Nephron (organoid): ENCODE measurements at regions not wholly inside any gene's neighbourhood (a gene's known extent, or its start where the extent isn't known, plus 50 kb on each side); places are given as distances from the start of the nearest gene placed in this dataset.

Experiments
- H3K27ac Mint-ChIP-seq, 3 experiments: 2 replicates each; pipeline ENCODE4 v1.8.0; 2020; ENCODE audit warnings: mixed read lengths in 3 of 3, mild to moderate bottlenecking in 2 of 3, moderate library complexity in 1 of 3
- H3K27me3 Mint-ChIP-seq: 2 replicates; pipeline ENCODE4 v1.8.0; 2021; ENCODE audit warnings: low read depth, mild to moderate bottlenecking, moderate library complexity, mixed read lengths
- H3K36me3 Mint-ChIP-seq: 2 replicates; pipeline ENCODE4 v1.8.0; 2020; ENCODE audit warnings: low read depth, mixed read lengths
- H3K4me1 Mint-ChIP-seq: 2 replicates; pipeline ENCODE4 v1.8.0; 2020; ENCODE audit warnings: mixed read lengths
- H3K4me3 Mint-ChIP-seq, 3 experiments: 2 replicates each; pipeline ENCODE4 v1.8.0; 2020; ENCODE audit warnings: mild to moderate bottlenecking in 3 of 3, mixed read lengths in 3 of 3, moderate library complexity in 2 of 3
- H3K9me3 Mint-ChIP-seq: 2 replicates; pipeline ENCODE4 v1.8.0; 2020; ENCODE audit warnings: mixed read lengths
- CTCF ChIP-seq, 3 experiments: fragments of 200-600 bp; sonication (generic); IDR thresholded peaks; one replicate each; pipeline ENCODE4 v1.5.0; 2021; ENCODE audit warnings: antibody characterized with exemption in 3 of 3; ENCODE audit not compliant: unreplicated experiment in 3 of 3

DNA sequence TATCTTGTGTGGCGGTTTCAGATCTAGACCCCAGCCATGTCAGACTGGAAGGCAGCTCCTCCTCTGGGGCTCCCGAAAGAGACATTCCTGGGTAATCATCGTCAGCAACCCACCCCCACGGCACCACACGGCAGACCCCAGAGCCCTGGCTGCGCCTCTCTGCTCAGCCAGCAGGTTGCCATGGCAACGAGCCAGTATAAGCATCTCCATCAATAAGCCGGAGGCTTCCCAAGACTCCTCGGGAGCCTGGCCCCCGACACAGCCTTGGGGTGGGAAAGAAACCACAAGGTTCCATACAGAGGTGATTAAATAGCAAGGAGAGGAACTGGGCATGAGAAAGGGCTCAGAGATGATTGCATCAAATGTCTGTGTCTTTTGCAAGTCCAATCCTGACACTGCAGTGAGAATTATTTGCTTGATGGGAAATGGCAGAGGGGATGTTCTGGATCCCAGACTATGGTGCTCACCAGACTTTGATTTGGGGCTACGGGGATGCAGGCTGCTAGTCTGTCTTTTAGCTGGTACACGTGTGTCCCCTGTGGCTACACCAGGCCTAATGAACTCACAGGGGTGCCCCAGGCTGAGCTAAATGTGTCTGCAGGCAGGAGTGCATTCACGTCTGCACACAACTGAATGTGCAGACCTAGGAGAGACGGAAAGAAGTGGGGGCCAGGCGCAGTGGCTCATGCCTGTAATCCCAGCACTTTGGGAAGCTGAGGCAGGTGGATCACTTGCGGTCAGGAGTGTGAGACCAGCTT is 320.5 kb upstream of the TNRC6C start:
- no peaks in the 10 kb centered on the region for H3K9me3 Mint-ChIP-seq
- H3K4me3 Mint-ChIP-seq: no peak overlapping the region
- H3K36me3 Mint-ChIP-seq: no peaks in the 10 kb centered on the region
- no peak for TF ChIP-seq CTCF (IDR thresholded peaks at IDR 0.05; ENCODE audit: unreplicated experiment in 3 of 3)
- H3K27me3 Mint-ChIP-seq: peaks cover 43% of the 10 kb centered on the region
- H3K27ac Mint-ChIP-seq: no peak overlapping the region
- H3K4me1 Mint-ChIP-seq: peaks cover 5% of the 10 kb centered on the region

GRCh38 chr17:77640252-77640651 is 318.3 kb upstream of the TNRC6C start:
- H3K9me3 Mint-ChIP-seq: no peaks in the 10 kb centered on the region
- H3K27ac Mint-ChIP-seq: no peak overlapping the region
- TF ChIP-seq CTCF (IDR thresholded peaks at IDR 0.05; ENCODE audit: unreplicated experiment in 3 of 3): no peak
- no peak overlapping the region for H3K4me3 Mint-ChIP-seq
- peaks cover 41% of the 10 kb centered on the region for H3K27me3 Mint-ChIP-seq
- no peaks in the 10 kb centered on the region for H3K36me3 Mint-ChIP-seq
- peaks cover 5% of the 10 kb centered on the region for H3K4me1 Mint-ChIP-seq

GRCh38 chr17:77640916-77641605 is 317.4 kb upstream of the TNRC6C start:
- Mint-ChIP-seq H3K4me1 (peaks cover 10% of the 10 kb centered on the region), H3K4me3 (no peak overlapping the region), H3K27me3 (peaks cover 39% of the 10 kb centered on the region), H3K27ac (no peak overlapping the region), H3K36me3 (no peaks in the 10 kb centered on the region), H3K9me3 (peaks cover 3% of the 10 kb centered on the region)
- TF ChIP-seq CTCF (IDR thresholded peaks at IDR 0.05; ENCODE audit: unreplicated experiment in 3 of 3): no peak

- no peaks in the 10 kb centered on the region for H3K36me3 Mint-ChIP-seq
- H3K27ac Mint-ChIP-seq: no peak overlapping the region
- H3K9me3 Mint-ChIP-seq: peaks cover 3% of the 10 kb centered on the region
- peaks cover 39% of the 10 kb centered on the region for H3K27me3 Mint-ChIP-seq
- H3K4me1 Mint-ChIP-seq: peaks cover 11% of the 10 kb centered on the region
- H3K4me3 Mint-ChIP-seq: no peak overlapping the region
- no peak for TF ChIP-seq CTCF (IDR thresholded peaks at IDR 0.05; ENCODE audit: unreplicated experiment in 3 of 3)
Observed at GRCh38 chr17:77641718-77642117, 316.8 kb upstream of the TNRC6C start.

- H3K9me3 Mint-ChIP-seq: peaks cover 13% of the 10 kb centered on the region
- no peak overlapping the region for H3K4me3 Mint-ChIP-seq
- peaks cover 20% of the 10 kb centered on the region for H3K27me3 Mint-ChIP-seq
- H3K4me1 Mint-ChIP-seq: peaks cover 6% of the 10 kb centered on the region
- H3K27ac Mint-ChIP-seq: no peak overlapping the region
- H3K36me3 Mint-ChIP-seq: peaks cover 6% of the 10 kb centered on the region
- TF ChIP-seq CTCF (IDR thresholded peaks at IDR 0.05; ENCODE audit: unreplicated experiment in 3 of 3): no peak
Observed at GRCh38 chr17:77644181-77645071, 314.1 kb upstream of the TNRC6C start.
